T-cell (primary cell): ENCODE measurements at regions not wholly inside any gene's neighbourhood (a gene's known extent, or its start where the extent isn't known, plus 50 kb on each side); places are given as distances from the start of the nearest gene placed in this dataset.

Experiments
- ATAC-seq, 4 experiments: fragments of 200-7000 bp in 3 of 4; fragments of 150-1000 bp in 1 of 4; cut with Tn5 transposase; replicated peaks in 1 of 4; 1 replicate in 3 of 4; 2 replicates in 1 of 4; pipeline ENCODE4 v1.10.0; 2021; ENCODE audit warnings: moderate library complexity in 3 of 4, mild to moderate bottlenecking in 2 of 4, moderate number of reproducible peaks in 1 of 4
- CTCF ChIA-PET, 2 donors: fragments of 300-600 bp; sonication (Branson Sonifier 250); formaldehyde crosslinking; loops; one replicate each; lab custom pipeline; 2022; ENCODE audit warnings: antibody characterized with exemption in 2 of 2; lab: Charles Lee
- POLR2A ChIA-PET, 2 donors: fragments of 300-600 bp; sonication (Branson Sonifier 250); formaldehyde crosslinking; loops; one replicate each; lab custom pipeline; 2022; ENCODE audit warnings: antibody characterized with exemption in 2 of 2; lab: Charles Lee
- DNase-seq, 35 experiments: peaks; one replicate each; pipeline versions ENCODE4 v3.0.0 to v3.0.0-alpha.2; 2013 to 2023
- H3K27ac ChIP-seq: one replicate; pipeline ENCODE4 v1.5.1; 2013; ENCODE audit warnings: low read length
- H3K27me3 ChIP-seq, 2 experiments: replicated peaks in 1 of 2; 1 replicate in 1 of 2; 2 replicates in 1 of 2; pipeline versions ENCODE4 v1.6.1 to v1.7.0; 2013; ENCODE audit warnings: low read length in 1 of 2, mixed read lengths in 1 of 2; ENCODE audit not compliant: control insufficient read depth in 2 of 2, insufficient read depth in 2 of 2; ENCODE audit errors: extremely low read depth in 1 of 2
- H3K36me3 ChIP-seq, 2 donors: 1 replicate in 1 of 2; 2 replicates in 1 of 2; pipeline versions ENCODE4 v1.6.1 to v1.7.0; 2013; ENCODE audit warnings: low read length in 1 of 2; ENCODE audit not compliant: control insufficient read depth in 2 of 2, insufficient read depth in 1 of 2; ENCODE audit errors: extremely low read depth in 1 of 2
- H3K4me1 ChIP-seq, 2 experiments: 1 replicate in 1 of 2; 2 replicates in 1 of 2; pipeline versions ENCODE4 v1.6.1 to v1.7.0; 2013; ENCODE audit warnings: low read length in 2 of 2, mixed read lengths in 1 of 2; ENCODE audit not compliant: insufficient read depth in 2 of 2, control insufficient read depth in 1 of 2; ENCODE audit errors: extremely low read depth in 1 of 2
- H3K4me3 ChIP-seq, 2 donors: 1 replicate in 1 of 2; 2 replicates in 1 of 2; pipeline versions ENCODE4 v1.5.1 to v1.7.0; 2013; ENCODE audit warnings: mild to moderate bottlenecking in 2 of 2, low read length in 1 of 2, moderate library complexity in 1 of 2; ENCODE audit not compliant: control insufficient read depth in 1 of 2; ENCODE audit errors: extremely low read depth in 1 of 2
- H3K9me3 ChIP-seq: 2 replicates; pipeline ENCODE4 v1.7.0; 2013
- H3K27ac Mint-ChIP-seq, 2 donors: one replicate each; pipeline ENCODE4 v1.8.0; 2020 to 2021; ENCODE audit warnings: mild to moderate bottlenecking in 2 of 2, mixed read lengths in 2 of 2
- H3K27me3 Mint-ChIP-seq, 2 donors: one replicate each; pipeline ENCODE4 v1.8.0; 2021 to 2022; ENCODE audit warnings: mixed read lengths in 2 of 2
- H3K36me3 Mint-ChIP-seq: one replicate; pipeline ENCODE4 v1.8.0; 2021; ENCODE audit warnings: mixed read lengths
- H3K4me1 Mint-ChIP-seq, 3 donors: one replicate each; pipeline ENCODE4 v1.8.0; 2020 to 2022; ENCODE audit warnings: mixed read lengths in 3 of 3, mild to moderate bottlenecking in 1 of 3
- H3K4me3 Mint-ChIP-seq, 3 donors: one replicate each; pipeline ENCODE4 v1.8.0; 2020 to 2022; ENCODE audit warnings: mild to moderate bottlenecking in 3 of 3, mixed read lengths in 3 of 3, moderate library complexity in 3 of 3
- H3K9me3 Mint-ChIP-seq, 3 donors: one replicate each; pipeline ENCODE4 v1.8.0; 2020 to 2022; ENCODE audit warnings: mixed read lengths in 3 of 3
- WGBS: methylation state at CpG from one replicate; pipeline ENCODE4 v1.1.5; 2013; ENCODE audit warnings: missing lambda C conversion rate; ENCODE audit not compliant: insufficient coverage; 5-methylcytosine and 5-hydroxymethylcytosine counted together

- ChIA-PET POLR2A (no interaction called here), CTCF (no interaction called here)
- Mint-ChIP-seq H3K4me1 (no peaks in the 10 kb centered on the region), H3K9me3 (peaks cover 0 to 1% (median 0%) of the 10 kb centered on the region in 3 donors), H3K4me3 (no peak overlapping the region), H3K27ac (no peak overlapping the region), H3K36me3 (no peaks in the 10 kb centered on the region), H3K27me3 (no peaks in the 10 kb centered on the region)
- H3K27ac ChIP-seq, result no peak overlapping the region
- H3K9me3 ChIP-seq, result no peaks in the 10 kb centered on the region
- DNase-seq, result no peak
- no CpG with 5 or more reads among the region's 4 CpGs for WGBS
- ATAC-seq, result no peak
- no peaks in the 10 kb centered on the region for H3K36me3 ChIP-seq
- no peaks in the 10 kb centered on the region for H3K4me1 ChIP-seq
- H3K4me3 ChIP-seq, result no peak overlapping the region
- no peaks in the 10 kb centered on the region for H3K27me3 ChIP-seq
These were observed 277.6 kb downstream of the COL12A1 start for GRCh38 chr6:74928203-74928602.

DNA sequence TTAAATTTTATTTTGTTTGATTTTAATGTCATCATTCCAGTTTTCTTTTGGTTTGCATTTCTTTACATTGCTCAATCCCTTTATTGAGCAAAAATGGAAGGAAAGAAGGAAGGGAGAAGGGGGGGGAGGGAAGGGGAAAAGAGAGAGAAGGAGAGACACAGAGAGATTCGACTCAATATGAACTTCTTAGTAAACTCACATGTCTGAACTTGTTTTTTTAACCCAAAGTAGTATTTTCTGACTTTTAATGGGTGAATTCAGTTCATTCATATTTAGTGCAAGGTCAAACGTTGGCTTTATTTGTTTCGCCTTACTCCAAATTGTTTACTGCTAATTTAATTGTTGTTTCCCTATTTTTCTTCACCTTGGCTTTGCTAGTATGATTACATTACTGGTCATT, 278.6 kb downstream of the COL12A1 start:
- Mint-ChIP-seq H3K4me1 (no peaks in the 10 kb centered on the region), H3K27ac (no peak overlapping the region), H3K27me3 (no peaks in the 10 kb centered on the region), H3K9me3 (no peaks in the 10 kb centered on the region), H3K4me3 (no peak overlapping the region), H3K36me3 (no peaks in the 10 kb centered on the region)
- Histone ChIP-seq H3K36me3 (no peaks in the 10 kb centered on the region), H3K27me3 (no peaks in the 10 kb centered on the region), H3K27ac (no peak overlapping the region), H3K4me3 (no peak overlapping the region), H3K9me3 (no peaks in the 10 kb centered on the region), H3K4me1 (no peaks in the 10 kb centered on the region)
- ChIA-PET CTCF (no interaction called here), POLR2A (no interaction called here)
- 100% methylated on average over 1 of the region's 3 CpGs for WGBS
- ATAC-seq (no peak), DNase-seq (no peak)

GRCh38 chr6:74925683-74926082, 280.2 kb downstream of the COL12A1 start:
- CTCF ChIA-PET, result no interaction called here
- no peaks in the 10 kb centered on the region for H3K9me3 Mint-ChIP-seq
- 12% methylated on average over 3 of the region's 5 CpGs for WGBS
- no peaks in the 10 kb centered on the region for H3K4me1 ChIP-seq
- no peaks in the 10 kb centered on the region for H3K9me3 ChIP-seq
- POLR2A ChIA-PET, result interaction anchor here in 1 of 2 donors (0.7 kb wide), 1 partner anchor 20 kb away, joined by 3 read pairs; no protein-coding TSS in a partner anchor
- no peaks in the 10 kb centered on the region for H3K27me3 Mint-ChIP-seq
- ATAC-seq (no peak), DNase-seq (no peak)
- H3K36me3 ChIP-seq, result no peaks in the 10 kb centered on the region
- no peaks in the 10 kb centered on the region for H3K4me1 Mint-ChIP-seq
- no peaks in the 10 kb centered on the region for H3K36me3 Mint-ChIP-seq
- no peaks in the 10 kb centered on the region for H3K27me3 ChIP-seq
- H3K4me3 ChIP-seq, result no peak overlapping the region
- H3K27ac Mint-ChIP-seq, result no peak overlapping the region
- no peak overlapping the region for H3K4me3 Mint-ChIP-seq
- no peak overlapping the region for H3K27ac ChIP-seq

GRCh38 chr6:74914888-74915287, 291.0 kb downstream of the COL12A1 start:
- no peak overlapping the region for H3K4me3 Mint-ChIP-seq
- no peaks in the 10 kb centered on the region for H3K27me3 ChIP-seq
- H3K4me3 ChIP-seq, result no peak overlapping the region
- no peaks in the 10 kb centered on the region for H3K36me3 Mint-ChIP-seq
- 76% methylated on average over 2 of the region's 3 CpGs for WGBS
- no peak for ATAC-seq
- no peaks in the 10 kb centered on the region for H3K4me1 Mint-ChIP-seq
- no peaks in the 10 kb centered on the region for H3K9me3 Mint-ChIP-seq
- H3K27me3 Mint-ChIP-seq, result no peaks in the 10 kb centered on the region
- ChIA-PET CTCF (no interaction called here), POLR2A (no interaction called here)
- H3K36me3 ChIP-seq, result no peaks in the 10 kb centered on the region
- DNase-seq, result no peak
- no peak overlapping the region for H3K27ac ChIP-seq
- H3K27ac Mint-ChIP-seq, result no peak overlapping the region
- no peaks in the 10 kb centered on the region for H3K9me3 ChIP-seq
- no peaks in the 10 kb centered on the region for H3K4me1 ChIP-seq

- no peak for DNase-seq
- ATAC-seq, result no peak
- CTCF ChIA-PET, result no interaction called here
- H3K27ac ChIP-seq, result no peak overlapping the region
- no peak overlapping the region for H3K4me3 Mint-ChIP-seq
- WGBS, result 60% methylated on average over 1 of the region's 3 CpGs
- no peak overlapping the region for H3K27ac Mint-ChIP-seq
- no peak overlapping the region for H3K4me3 ChIP-seq
- H3K4me1 Mint-ChIP-seq, result no peaks in the 10 kb centered on the region
- H3K36me3 ChIP-seq, result no peaks in the 10 kb centered on the region
- no peaks in the 10 kb centered on the region for H3K36me3 Mint-ChIP-seq
- H3K9me3 ChIP-seq, result no peaks in the 10 kb centered on the region
- H3K27me3 ChIP-seq, result no peaks in the 10 kb centered on the region
- no peaks in the 10 kb centered on the region for H3K9me3 Mint-ChIP-seq
- H3K27me3 Mint-ChIP-seq, result no peaks in the 10 kb centered on the region
- POLR2A ChIA-PET, result no interaction called here
- no peaks in the 10 kb centered on the region for H3K4me1 ChIP-seq
These were observed 293.6 kb downstream of the COL12A1 start for GRCh38 chr6:74912234-74912633.

GRCh38 chr6:74902846-74903245, 303.0 kb downstream of the COL12A1 start:
- no peak for DNase-seq
- H3K27ac Mint-ChIP-seq, result no peak overlapping the region
- H3K27ac ChIP-seq, result no peak overlapping the region
- H3K36me3 Mint-ChIP-seq, result no peaks in the 10 kb centered on the region
- ATAC-seq, result no peak
- no CpG with 5 or more reads among the region's 2 CpGs for WGBS
- no peaks in the 10 kb centered on the region for H3K27me3 ChIP-seq
- no peak overlapping the region for H3K4me3 Mint-ChIP-seq
- H3K27me3 Mint-ChIP-seq, result no peaks in the 10 kb centered on the region
- H3K4me1 ChIP-seq, result no peaks in the 10 kb centered on the region
- H3K4me1 Mint-ChIP-seq, result no peaks in the 10 kb centered on the region
- CTCF ChIA-PET, result no interaction called here
- no peak overlapping the region for H3K4me3 ChIP-seq
- peaks cover 6 to 48% (median 16%) of the 10 kb centered on the region in 3 donors for H3K9me3 Mint-ChIP-seq
- POLR2A ChIA-PET, result no interaction called here
- peaks cover 3% of the 10 kb centered on the region for H3K9me3 ChIP-seq
- H3K36me3 ChIP-seq, result no peaks in the 10 kb centered on the region

- Histone ChIP-seq H3K4me1 (no peaks in the 10 kb centered on the region), H3K27ac (no peak overlapping the region), H3K36me3 (no peaks in the 10 kb centered on the region), H3K27me3 (no peaks in the 10 kb centered on the region), H3K4me3 (no peak overlapping the region), H3K9me3 (peaks cover 3% of the 10 kb centered on the region)
- no peak overlapping the region for H3K4me3 Mint-ChIP-seq
- peaks cover 7 to 56% (median 16%) of the 10 kb centered on the region in 3 donors for H3K9me3 Mint-ChIP-seq
- ChIA-PET CTCF (no interaction called here), POLR2A (no interaction called here)
- H3K4me1 Mint-ChIP-seq, result no peaks in the 10 kb centered on the region
- no peaks in the 10 kb centered on the region for H3K27me3 Mint-ChIP-seq
- no peak overlapping the region for H3K27ac Mint-ChIP-seq
- no peak for DNase-seq
- no CpG with 5 or more reads among the region's 1 CpG for WGBS
- ATAC-seq, result no peak
- H3K36me3 Mint-ChIP-seq, result no peaks in the 10 kb centered on the region
These were observed 303.8 kb downstream of the COL12A1 start for GRCh38 chr6:74902089-74902488.
